NCI-H345 treated with DMSO at 0.1 percent for 48 hours (cell line): ENCODE measurements at regions not wholly inside any gene's neighbourhood (a gene's known extent, or its start where the extent isn't known, plus 50 kb on each side); places are given as distances from the start of the nearest gene placed in this dataset.

Experiments
- DNase-seq: peaks from one replicate; lab custom pipeline; 2025; ENCODE audit not compliant: unreplicated experiment; lab: John Stamatoyannopoulos, UW

GRCh38 chr13:47004540-47004939, 107.7 kb upstream of the HTR2A start:
- DNase-seq, result no peak

- no peak for DNase-seq
Observed at GRCh38 chr13:47004027-47004426, 107.2 kb upstream of the HTR2A start.

- DNase-seq, result no peak
Observed at GRCh38 chr13:47000165-47000564, 103.3 kb upstream of the HTR2A start.

- no peak for DNase-seq
Observed at GRCh38 chr13:46996316-46997030, 99.6 kb upstream of the HTR2A start.

- DNase-seq, result no peak
Observed at GRCh38 chr13:46995874-46996273, 99.0 kb upstream of the HTR2A start.

GRCh38 chr13:46994492-46994891, 97.6 kb upstream of the HTR2A start:
- DNase-seq, result no peak

GRCh38 chr13:46992383-46992952, 95.6 kb upstream of the HTR2A start:
- DNase-seq, result no peak

- no peak for DNase-seq
Observed at GRCh38 chr13:46983881-46984280, 87.0 kb upstream of the HTR2A start.

GRCh38 chr13:46982856-46983582, 86.2 kb upstream of the HTR2A start:
- no peak for DNase-seq

GRCh38 chr13:46975173-46975572, 78.3 kb upstream of the HTR2A start:
- no peak for DNase-seq

GRCh38 chr13:46968450-46968849, 71.6 kb upstream of the HTR2A start:
- no peak for DNase-seq

- DNase-seq, result no peak
Observed at GRCh38 chr13:46964789-46965527, 68.1 kb upstream of the HTR2A start.

GRCh38 chr13:46963904-46964303, 67.1 kb upstream of the HTR2A start:
- no peak for DNase-seq

- no peak for DNase-seq
Observed at GRCh38 chr13:46962281-46962941, 65.6 kb upstream of the HTR2A start.

- no peak for DNase-seq
Observed at GRCh38 chr13:46961719-46962118, 64.9 kb upstream of the HTR2A start.

- DNase-seq, result no peak
Observed at GRCh38 chr13:46953941-46954340, 57.1 kb upstream of the HTR2A start.

- no peak for DNase-seq
Observed at GRCh38 chr13:46953331-46953730, 56.5 kb upstream of the HTR2A start.

- no peak for DNase-seq
Observed at GRCh38 chr13:46951516-46951915, 54.7 kb upstream of the HTR2A start.

- no peak for DNase-seq
Observed at GRCh38 chr13:46949211-46949610, 52.4 kb upstream of the HTR2A start.

- DNase-seq, result no peak
Observed at GRCh38 chr13:46948338-46948737, 51.5 kb upstream of the HTR2A start.
